K562 (cell line): ENCODE measurements at regions not wholly inside any gene's neighbourhood (a gene's known extent, or its start where the extent isn't known, plus 50 kb on each side); places are given as distances from the start of the nearest gene placed in this dataset.

Experiments
- ATF2 ChIP-seq: sonication (generic); formaldehyde crosslinking; IDR thresholded peaks from 2 replicates; pipeline ENCODE4 v1.8.1; 2022; ENCODE audit warnings: missing genetic modification reagents
- CTCF ChIP-seq, 3 experiments: IDR thresholded peaks in 2 of 3; conservative IDR thresholded peaks in 1 of 3; 2 replicates each; pipeline ENCODE4 v1.5.1; 2011 to 2012; ENCODE audit warnings: low read length in 3 of 3, mild to moderate bottlenecking in 3 of 3, control low read depth in 2 of 3, improper control_type of control experiment in 1 of 3, inconsistent platforms in 1 of 3, low read depth in 1 of 3, mixed read lengths in 1 of 3, moderate library complexity in 1 of 3; ENCODE audit not compliant: insufficient read depth in 2 of 3
- EZH2 ChIP-seq: IDR thresholded peaks from 2 replicates; pipeline ENCODE4 v1.6.1; 2012; ENCODE audit warnings: low read depth, mild to moderate bottlenecking, inconsistent platforms, low read length, borderline replicate concordance
- HDAC6 ChIP-seq: IDR thresholded peaks from 2 replicates; pipeline ENCODE4 v1.6.1; 2012; ENCODE audit warnings: low read depth, mild to moderate bottlenecking, control low read depth, inconsistent platforms, low read length, moderate library complexity
- JUN ChIP-seq, 2 experiments: sonication (generic) in 1 of 2; formaldehyde crosslinking in 1 of 2; IDR thresholded peaks; 2 replicates each; pipeline versions ENCODE4 v1.6.1 to v1.8.0; 2012 to 2022; ENCODE audit warnings: borderline replicate concordance in 2 of 2, mild to moderate bottlenecking in 2 of 2, improper control_type of control experiment in 1 of 2, low read depth in 1 of 2, low read length in 1 of 2, missing genetic modification reagents in 1 of 2
- MAFG ChIP-seq: fragments of 450-650 bp; conservative IDR thresholded peaks from 2 replicates; pipeline ENCODE4 v1.6.1; 2016; ENCODE audit warnings: missing genetic modification characterization, missing compliant biosample characterization
- MEIS2 ChIP-seq: fragments of 450-650 bp; IDR thresholded peaks from 2 replicates; pipeline ENCODE4 v1.6.1; 2014; ENCODE audit warnings: mild to moderate bottlenecking; ENCODE audit not compliant: partially characterized antibody
- RAD21 ChIP-seq, 2 experiments: fragments of 250-450 bp in 1 of 2; fragments of 450-650 bp in 1 of 2; sonication (Bioruptor Pico) in 1 of 2; formaldehyde crosslinking in 1 of 2; IDR thresholded peaks in 1 of 2; conservative IDR thresholded peaks in 1 of 2; 2 replicates each; pipeline versions ENCODE4 v1.4.0 to v1.8.0; 2020 to 2022; ENCODE audit warnings: mild to moderate bottlenecking in 2 of 2, moderate library complexity in 1 of 2
- ZNF23 ChIP-seq: fragments of 250-450 bp; sonication (Bioruptor Pico); IDR thresholded peaks from 2 replicates; pipeline ENCODE4 v1.4.0; 2020; ENCODE audit warnings: mild to moderate bottlenecking
- TF ChIP-seq, protein P1 (sequence below): sonication (generic); formaldehyde crosslinking; IDR thresholded peaks from 2 replicates; pipeline ENCODE4 v1.5.0; 2020; ENCODE audit warnings: missing genetic modification reagents
- TF ChIP-seq, protein P2 (sequence below), 2 experiments: fragments of 450-650 bp; IDR thresholded peaks; 2 replicates each; pipeline ENCODE4 v1.6.1; 2016; ENCODE audit warnings: mild to moderate bottlenecking in 2 of 2, borderline replicate concordance in 1 of 2, low read depth in 1 of 2, moderate library complexity in 1 of 2
- TF ChIP-seq, protein P3 (sequence below): fragments of 250-450 bp; sonication (Bioruptor Pico); IDR thresholded peaks from 2 replicates; pipeline ENCODE4 v1.6.1; 2021; ENCODE audit warnings: mild to moderate bottlenecking

DNA sequence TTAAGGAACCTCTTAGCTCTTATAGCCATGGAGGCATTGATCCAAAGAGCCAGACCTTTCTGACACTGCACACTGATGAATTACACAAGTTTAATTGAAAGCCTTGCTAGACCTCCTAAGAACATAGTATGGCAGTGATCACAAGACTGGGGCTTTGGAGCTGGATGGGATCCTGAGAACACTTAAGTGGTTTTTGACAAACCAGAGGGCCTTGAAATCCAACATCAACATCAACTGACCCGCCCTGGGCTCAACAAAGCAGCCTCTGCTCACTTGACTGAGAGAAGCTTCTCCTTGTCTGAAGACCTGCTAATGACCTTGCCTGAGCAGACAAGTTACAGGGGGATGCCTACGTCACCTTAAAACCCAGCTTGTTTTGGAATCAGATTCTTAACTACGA lies 257.6 kb downstream of the KLF13 start:
- TF ChIP-seq ATF2 (CRISPR knock-in tag) (no peak), ZNF23 (CRISPR knock-in tag) (no peak), HDAC6 (no peak), RAD21 (CRISPR knock-in tag; conservative IDR thresholded peaks at IDR 0.05 in 1 of 2, IDR thresholded peaks at IDR 0.05 in 1 of 2) (no peak), EZH2 (no peak), CTCF (IDR thresholded peaks at IDR 0.05 in 2 of 3, conservative IDR thresholded peaks at IDR 0.05 in 1 of 3; ENCODE audit: insufficient read depth in 2 of 3, low read depth in 1 of 3, low read length in 3 of 3) (no peak), MEIS2 (no peak), JUN (IDR thresholded peaks at IDR 0.05; ENCODE audit: borderline replicate concordance, low read depth, low read length) (no peak), JUN (CRISPR knock-in tag; IDR thresholded peaks at IDR 0.05; ENCODE audit: borderline replicate concordance) (no peak), MAFG (tag) (no peak)
- TF ChIP-seq, protein P1, sequence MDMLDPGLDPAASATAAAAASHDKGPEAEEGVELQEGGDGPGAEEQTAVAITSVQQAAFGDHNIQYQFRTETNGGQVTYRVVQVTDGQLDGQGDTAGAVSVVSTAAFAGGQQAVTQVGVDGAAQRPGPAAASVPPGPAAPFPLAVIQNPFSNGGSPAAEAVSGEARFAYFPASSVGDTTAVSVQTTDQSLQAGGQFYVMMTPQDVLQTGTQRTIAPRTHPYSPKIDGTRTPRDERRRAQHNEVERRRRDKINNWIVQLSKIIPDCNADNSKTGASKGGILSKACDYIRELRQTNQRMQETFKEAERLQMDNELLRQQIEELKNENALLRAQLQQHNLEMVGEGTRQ: no peak
- TF ChIP-seq, protein P2, sequence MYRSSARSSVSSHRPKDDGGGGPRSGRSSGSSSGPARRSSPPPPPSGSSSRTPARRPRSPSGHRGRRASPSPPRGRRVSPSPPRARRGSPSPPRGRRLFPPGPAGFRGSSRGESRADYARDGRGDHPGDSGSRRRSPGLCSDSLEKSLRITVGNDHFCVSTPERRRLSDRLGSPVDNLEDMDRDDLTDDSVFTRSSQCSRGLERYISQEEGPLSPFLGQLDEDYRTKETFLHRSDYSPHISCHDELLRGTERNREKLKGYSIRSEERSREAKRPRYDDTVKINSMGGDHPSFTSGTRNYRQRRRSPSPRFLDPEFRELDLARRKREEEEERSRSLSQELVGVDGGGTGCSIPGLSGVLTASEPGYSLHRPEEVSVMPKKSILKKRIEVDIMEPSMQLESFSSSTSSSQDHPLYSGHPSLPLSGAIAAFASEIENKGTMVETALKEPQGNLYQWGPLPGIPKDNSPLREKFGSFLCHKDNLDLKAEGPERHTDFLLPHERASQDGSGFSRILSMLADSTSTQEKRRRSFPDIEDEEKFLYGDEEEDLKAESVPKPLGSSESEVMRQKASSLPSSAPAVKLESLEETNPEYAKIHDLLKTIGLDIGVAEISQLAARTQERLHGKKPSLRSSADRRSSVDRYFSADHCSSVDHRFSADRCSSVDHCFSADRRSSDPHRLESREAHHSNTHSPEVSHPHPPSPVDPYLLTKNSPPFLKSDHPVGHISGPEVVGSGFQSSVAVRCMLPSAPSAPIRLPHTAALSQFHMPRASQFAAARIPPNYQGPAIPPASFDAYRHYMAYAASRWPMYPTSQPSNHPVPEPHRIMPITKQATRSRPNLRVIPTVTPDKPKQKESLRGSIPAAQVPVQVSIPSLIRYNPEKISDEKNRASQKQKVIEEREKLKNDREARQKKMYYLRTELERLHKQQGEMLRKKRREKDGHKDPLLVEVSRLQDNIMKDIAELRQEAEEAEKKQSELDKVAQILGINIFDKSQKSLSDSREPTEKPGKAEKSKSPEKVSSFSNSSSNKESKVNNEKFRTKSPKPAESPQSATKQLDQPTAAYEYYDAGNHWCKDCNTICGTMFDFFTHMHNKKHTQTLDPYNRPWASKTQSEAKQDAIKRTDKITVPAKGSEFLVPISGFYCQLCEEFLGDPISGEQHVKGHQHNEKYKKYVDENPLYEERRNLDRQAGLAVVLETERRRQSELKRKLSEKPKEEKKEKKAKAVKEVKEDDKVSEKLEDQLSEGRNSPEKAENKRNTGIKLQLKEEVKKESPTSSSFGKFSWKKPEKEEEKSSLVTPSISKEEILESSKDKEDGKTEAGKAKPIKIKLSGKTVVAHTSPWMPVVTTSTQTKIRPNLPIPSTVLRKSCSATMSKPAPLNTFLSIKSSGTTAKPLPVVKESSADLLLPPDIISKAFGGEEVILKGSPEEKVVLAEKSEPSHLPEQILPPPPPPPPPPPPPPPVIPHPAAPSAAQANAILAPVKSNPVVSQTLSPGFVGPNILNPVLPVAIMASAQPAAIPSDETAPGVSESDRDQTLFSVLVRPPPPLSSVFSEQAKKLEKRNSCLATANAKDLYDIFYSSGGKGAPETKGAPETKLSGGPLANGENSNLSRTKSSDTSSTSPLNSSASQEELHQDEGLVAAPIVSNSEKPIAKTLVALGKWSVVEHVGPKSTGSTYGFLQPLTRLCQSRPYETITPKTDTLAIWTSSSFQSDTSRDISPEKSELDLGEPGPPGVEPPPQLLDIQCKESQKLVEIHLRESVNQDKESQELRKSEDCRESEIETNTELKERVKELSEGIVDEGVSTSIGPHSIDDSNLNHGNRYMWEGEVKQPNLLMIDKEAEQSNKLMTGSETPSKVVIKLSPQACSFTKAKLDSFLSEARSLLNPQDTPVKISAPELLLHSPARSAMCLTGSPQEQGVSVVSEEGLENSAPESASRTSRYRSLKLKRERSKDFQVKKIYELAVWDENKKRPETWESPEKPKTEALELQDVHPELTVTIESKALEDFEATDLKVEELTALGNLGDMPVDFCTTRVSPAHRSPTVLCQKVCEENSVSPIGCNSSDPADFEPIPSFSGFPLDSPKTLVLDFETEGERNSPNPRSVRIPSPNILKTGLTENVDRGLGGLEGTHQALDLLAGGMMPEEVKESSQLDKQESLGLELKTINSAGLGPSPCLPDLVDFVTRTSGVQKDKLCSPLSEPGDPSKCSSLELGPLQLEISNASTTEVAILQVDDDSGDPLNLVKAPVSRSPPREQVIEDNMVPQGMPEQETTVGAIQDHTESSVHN (IDR thresholded peaks at IDR 0.05; ENCODE audit: borderline replicate concordance in 1 of 2, low read depth in 1 of 2): no peak
- TF ChIP-seq, protein P3, sequence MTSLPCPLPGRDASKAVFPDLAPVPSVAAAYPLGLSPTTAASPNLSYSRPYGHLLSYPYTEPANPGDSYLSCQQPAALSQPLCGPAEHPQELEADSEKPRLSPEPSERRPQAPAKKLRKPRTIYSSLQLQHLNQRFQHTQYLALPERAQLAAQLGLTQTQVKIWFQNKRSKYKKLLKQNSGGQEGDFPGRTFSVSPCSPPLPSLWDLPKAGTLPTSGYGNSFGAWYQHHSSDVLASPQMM (CRISPR knock-in tag): no peak
